ENCODE measurements at regions not wholly inside any gene's neighbourhood (a gene's known extent, or its start where the extent isn't known, plus 50 kb on each side); places are given as distances from the start of the nearest gene placed in this dataset.

GRCh38 chr1:82265436-82265835 is 464.7 kb downstream of the ADGRL2 start:
- DNase-seq, result no peak
- TF ChIP-seq POLR2AphosphoS5 (IDR thresholded peaks at IDR 0.05) (no peak), POLR2A (IDR thresholded peaks at IDR 0.05) (no peak), CTCF (IDR thresholded peaks at IDR 0.05) (no peak), EP300 (IDR thresholded peaks at IDR 0.05; ENCODE audit: low read depth) (no peak)
- Histone ChIP-seq H3K27me3 (no peaks in the 10 kb centered on the region), H3K4me1 (no peaks in the 10 kb centered on the region), H3K4me3 (no peak overlapping the region), H3K36me3 (no peaks in the 10 kb centered on the region), H3K9me3 (no peaks in the 10 kb centered on the region), H3K27ac (no peak overlapping the region)
- in situ Hi-C loops (cut with MboI; ENCODE audit: low pct_ligation_motif_present in 1 of 4, low pct_unique_long_range_greater_than_20kb in 1 of 4, low sequenced_read_pairs in 3 of 4), result no loop called here
- intact Hi-C loops (cut with DNase I; ENCODE audit: low total_unique reads), result no loop called here
- 79% methylated on average over 5 of the region's 5 CpGs for WGBS, 2 donors (ENCODE audit: low coverage in 1 of 2)

- no peak overlapping the region for H3K27ac ChIP-seq
- H3K9me3 ChIP-seq, result no peaks in the 10 kb centered on the region
- WGBS, 2 donors (ENCODE audit: low coverage in 1 of 2), result 90 to 91% methylated on average over 2 to 3 of the region's 3 CpGs
- H3K4me1 ChIP-seq, result no peaks in the 10 kb centered on the region
- intact Hi-C loops (cut with DNase I; ENCODE audit: low total_unique reads) (no loop called here), in situ Hi-C loops (cut with MboI; ENCODE audit: low pct_ligation_motif_present in 1 of 4, low pct_unique_long_range_greater_than_20kb in 1 of 4, low sequenced_read_pairs in 3 of 4) (no loop called here)
- H3K27me3 ChIP-seq, result no peaks in the 10 kb centered on the region
- TF ChIP-seq CTCF (IDR thresholded peaks at IDR 0.05), result no peak
- no peak for TF ChIP-seq POLR2AphosphoS5 (IDR thresholded peaks at IDR 0.05)
- TF ChIP-seq POLR2A (IDR thresholded peaks at IDR 0.05), result no peak
- no peak for TF ChIP-seq EP300 (IDR thresholded peaks at IDR 0.05; ENCODE audit: low read depth)
- H3K4me3 ChIP-seq, result no peak overlapping the region
- no peak for DNase-seq
- no peaks in the 10 kb centered on the region for H3K36me3 ChIP-seq
Measured at GRCh38 chr1:82264802-82265201, 464.1 kb downstream of the ADGRL2 start.

- H3K4me1 ChIP-seq, result no peaks in the 10 kb centered on the region
- DNase-seq, result no peak
- no peaks in the 10 kb centered on the region for H3K9me3 ChIP-seq
- intact Hi-C loops (cut with DNase I; ENCODE audit: low total_unique reads) (no loop called here), in situ Hi-C loops (cut with MboI; ENCODE audit: low pct_ligation_motif_present in 1 of 4, low pct_unique_long_range_greater_than_20kb in 1 of 4, low sequenced_read_pairs in 3 of 4) (no loop called here)
- H3K36me3 ChIP-seq, result no peaks in the 10 kb centered on the region
- no peak for TF ChIP-seq POLR2A (IDR thresholded peaks at IDR 0.05)
- no peak for TF ChIP-seq POLR2AphosphoS5 (IDR thresholded peaks at IDR 0.05)
- no peak for TF ChIP-seq CTCF (IDR thresholded peaks at IDR 0.05)
- TF ChIP-seq EP300 (IDR thresholded peaks at IDR 0.05; ENCODE audit: low read depth), result no peak
- no peaks in the 10 kb centered on the region for H3K27me3 ChIP-seq
- no peak overlapping the region for H3K4me3 ChIP-seq
- H3K27ac ChIP-seq, result no peak overlapping the region
- WGBS, 2 donors (ENCODE audit: low coverage in 1 of 2), result 57 to 67% methylated on average over 1 of the region's 1 CpG
Measured at GRCh38 chr1:82263396-82263795, 462.7 kb downstream of the ADGRL2 start.

- Histone ChIP-seq H3K27me3 (no peaks in the 10 kb centered on the region), H3K9me3 (no peaks in the 10 kb centered on the region), H3K4me3 (no peak overlapping the region), H3K36me3 (no peaks in the 10 kb centered on the region), H3K27ac (no peak overlapping the region), H3K4me1 (no peaks in the 10 kb centered on the region)
- TF ChIP-seq EP300 (IDR thresholded peaks at IDR 0.05; ENCODE audit: low read depth) (no peak), CTCF (IDR thresholded peaks at IDR 0.05) (no peak), POLR2A (IDR thresholded peaks at IDR 0.05) (no peak), POLR2AphosphoS5 (IDR thresholded peaks at IDR 0.05) (no peak)
- intact Hi-C loops (cut with DNase I; ENCODE audit: low total_unique reads) (no loop called here), in situ Hi-C loops (cut with MboI; ENCODE audit: low pct_ligation_motif_present in 1 of 4, low pct_unique_long_range_greater_than_20kb in 1 of 4, low sequenced_read_pairs in 3 of 4) (no loop called here)
- 44 to 58% methylated on average over 1 of the region's 1 CpG for WGBS, 2 donors (ENCODE audit: low coverage in 1 of 2)
- no peak for DNase-seq
Measured at GRCh38 chr1:82260666-82261065, 459.9 kb downstream of the ADGRL2 start.
